NB4 (cell line): ENCODE measurements at regions not wholly inside any gene's neighbourhood (a gene's known extent, or its start where the extent isn't known, plus 50 kb on each side); places are given as distances from the start of the nearest gene placed in this dataset.
A peak's percentile ranks its signal among the peaks of the same experiment; 100 is the strongest.

Experiments
- DNase-seq: peaks from one replicate; pipeline ENCODE4 v3.0.0; 2010; ENCODE audit warnings: low read depth
- H3K4me3 ChIP-seq: one replicate; pipeline ENCODE4 v1.5.1; 2011; ENCODE audit warnings: mild to moderate bottlenecking, low read depth, low read length, moderate library complexity
- CTCF ChIP-seq: IDR thresholded peaks from one replicate; pipeline ENCODE4 v1.5.1; 2012; ENCODE audit warnings: low read depth, low read length
- MAX ChIP-seq: IDR thresholded peaks from 2 replicates; pipeline ENCODE4 v1.6.1; 2011; ENCODE audit warnings: low read depth, low read length
- MYC ChIP-seq: IDR thresholded peaks from 2 replicates; pipeline ENCODE4 v1.6.1; 2011; ENCODE audit warnings: low read depth, low read length
- POLR2A ChIP-seq: IDR thresholded peaks from 2 replicates; pipeline ENCODE4 v1.6.1; 2011; ENCODE audit warnings: mild to moderate bottlenecking; ENCODE audit not compliant: insufficient read length; ENCODE audit errors: extremely low read depth

- H3K4me3 ChIP-seq: no peak overlapping the region
- peak; percentile 13 for DNase-seq
Measured at GRCh38 chr2:198499539-198499938, 695.1 kb downstream of the PLCL1 start.

DNA sequence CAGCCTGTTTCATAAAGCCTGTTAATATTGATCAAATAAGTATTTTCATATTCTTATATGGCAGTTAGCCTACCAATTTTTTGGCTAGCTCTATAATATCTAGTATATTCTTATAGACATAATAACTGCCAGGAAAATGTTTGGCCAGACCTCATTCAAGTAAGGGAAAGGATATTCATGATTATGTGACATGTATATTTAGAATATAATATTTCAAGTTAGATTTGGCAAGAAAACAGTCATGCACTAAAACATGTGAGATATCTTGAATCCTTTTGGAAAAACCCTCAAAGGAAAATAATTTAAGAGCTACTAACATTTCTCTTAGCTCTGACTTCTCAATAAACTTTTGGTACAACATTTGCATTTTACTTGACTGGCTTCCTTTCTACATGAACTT is 694.1 kb downstream of the PLCL1 start:
- DNase-seq: no peak
- H3K4me3 ChIP-seq: no peak overlapping the region
- no peak for TF ChIP-seq POLR2A
- TF ChIP-seq CTCF: no peak
- no peak for TF ChIP-seq MAX
- TF ChIP-seq MYC: no peak

More at GRCh38 chr2:198499539-198499938, 695.1 kb downstream of the PLCL1 start:
- TF ChIP-seq MAX (no peak), CTCF (no peak), POLR2A (no peak), MYC (no peak)

GRCh38 chr2:198498048-198498447 is 693.7 kb downstream of the PLCL1 start:
- no peak overlapping the region for H3K4me3 ChIP-seq
- TF ChIP-seq MAX (no peak), MYC (no peak), POLR2A (no peak), CTCF (no peak)
- DNase-seq: no peak

- TF ChIP-seq CTCF (no peak), MYC (no peak), POLR2A (no peak), MAX (no peak)
- DNase-seq: no peak
- H3K4me3 ChIP-seq: no peak overlapping the region
Measured at GRCh38 chr2:198494931-198495330, 690.5 kb downstream of the PLCL1 start.

DNA sequence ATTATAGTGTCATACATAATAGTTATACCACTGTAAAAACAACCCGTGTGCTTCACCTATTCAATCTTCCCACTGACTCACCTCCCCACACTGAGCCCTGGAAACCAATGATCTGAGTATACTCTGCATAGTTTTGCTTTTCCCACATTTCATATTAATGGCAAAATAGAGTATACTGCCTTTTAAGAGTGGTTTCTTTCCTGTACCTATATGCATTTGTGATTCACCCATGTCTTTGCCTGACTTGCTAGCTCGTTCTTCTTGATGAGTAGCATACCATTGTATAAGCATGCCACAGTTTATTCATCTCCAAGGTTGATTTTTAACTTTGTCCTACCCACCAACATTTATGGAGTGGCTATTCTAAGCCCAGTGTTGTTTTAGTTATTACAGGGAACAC is 686.4 kb downstream of the PLCL1 start:
- TF ChIP-seq POLR2A: no peak
- TF ChIP-seq CTCF: no peak
- no peak for TF ChIP-seq MAX
- DNase-seq: no peak
- no peak overlapping the region for H3K4me3 ChIP-seq

GRCh38 chr2:198488964-198489363 is 684.6 kb downstream of the PLCL1 start:
- DNase-seq: no peak
- TF ChIP-seq MAX (no peak), POLR2A (no peak), CTCF (no peak), MYC (no peak)
- no peak overlapping the region for H3K4me3 ChIP-seq
